ENCODE measurements at regions not wholly inside any gene's neighbourhood (a gene's known extent, or its start where the extent isn't known, plus 50 kb on each side); places are given as distances from the start of the nearest gene placed in this dataset.

- H2BK120ac ChIP-seq (ENCODE audit: low read depth, low read length, poor library complexity, severe bottlenecking): no peak overlapping the region
- no peaks in the 10 kb centered on the region for H3K79me2 ChIP-seq (ENCODE audit: insufficient read depth, low read length)
- H4K91ac ChIP-seq (ENCODE audit: insufficient read length, low read depth, low read length): no peak overlapping the region
- no peaks in the 10 kb centered on the region for H3K79me1 ChIP-seq (ENCODE audit: insufficient read depth, low read depth, low read length, poor library complexity, severe bottlenecking)
- no peaks in the 10 kb centered on the region for H3K27me3 Mint-ChIP-seq (ENCODE audit: low read depth)
- no peak overlapping the region for H2AK5ac ChIP-seq (ENCODE audit: insufficient read length, low read length)
- no peaks in the 10 kb centered on the region for H3K4me1 Mint-ChIP-seq
- no peaks in the 10 kb centered on the region for H3K4me1 ChIP-seq (ENCODE audit: insufficient read depth, low read length)
- H3K23ac ChIP-seq (ENCODE audit: insufficient read length, low read depth, low read length): no peak overlapping the region
- H3K36me3 Mint-ChIP-seq (ENCODE audit: insufficient read depth in 1 of 3, low read depth in 3 of 3): peaks cover 0 to 9% (median 0%) of the 10 kb centered on the region in 3 experiments; a peak in 3 of 7 replicates
- H3K18ac ChIP-seq (ENCODE audit: insufficient read length, low read depth, low read length): no peak overlapping the region
- no peaks in the 10 kb centered on the region for H4K20me1 ChIP-seq (ENCODE audit: control insufficient read depth, insufficient read depth, insufficient read length)
- no peak overlapping the region for H2BK15ac ChIP-seq (ENCODE audit: low read depth, low read length)
- DNase-seq: no peak
- no peak overlapping the region for H2BK20ac ChIP-seq (ENCODE audit: low read depth, low read length, poor library complexity, severe bottlenecking)
- no peak overlapping the region for H4K5ac ChIP-seq (ENCODE audit: insufficient read length, low read depth, low read length)
- H3K14ac ChIP-seq (ENCODE audit: insufficient read depth, low read length): no peak overlapping the region
- H3K27ac Mint-ChIP-seq: no peak overlapping the region
- no peak overlapping the region for H3K56ac ChIP-seq (ENCODE audit: insufficient read length, low read depth, low read length)
- no peaks in the 10 kb centered on the region for H3K23me2 ChIP-seq (ENCODE audit: insufficient read length, low read depth, low read length, poor library complexity, severe bottlenecking)
- H3K27ac ChIP-seq (ENCODE audit: insufficient read length, low read depth, low read length): no peak overlapping the region
- WGBS (ENCODE audit: extremely low coverage, insufficient read length, low lambda C conversion rate): no CpG with 5 or more reads among the region's 1 CpG
- no peaks in the 10 kb centered on the region for H3K27me3 ChIP-seq (ENCODE audit: insufficient read depth, low read length)
- H3T11ph ChIP-seq (ENCODE audit: low read length): no peak overlapping the region
- no peak overlapping the region for H3K4ac ChIP-seq (ENCODE audit: low read depth, low read length)
- H2BK5ac ChIP-seq (ENCODE audit: insufficient read length, low read length): no peak overlapping the region
- no peak overlapping the region for H3K4me2 ChIP-seq (ENCODE audit: insufficient read depth, insufficient read length, low read length)
- no peaks in the 10 kb centered on the region for H3K9me3 ChIP-seq (ENCODE audit: control insufficient read depth, low read depth, low read length)
- no peak for TF ChIP-seq CTCF (conservative IDR thresholded peaks at IDR 0.05)
- no peak overlapping the region for H4K8ac ChIP-seq (replicated peaks; ENCODE audit: insufficient read length, low read depth, low read length)
- peaks cover 0 to 2% of the 10 kb centered on the region in 2 experiments; a peak in 2 of 5 replicates for H3K9me3 Mint-ChIP-seq
- H3K9ac ChIP-seq (ENCODE audit: extremely low read depth, insufficient read length, low read length): no peak overlapping the region
- no peak overlapping the region for H2BK12ac ChIP-seq (ENCODE audit: insufficient read length, low read depth, low read length)
- H2AFZ ChIP-seq (ENCODE audit: low read length): no peak overlapping the region
- H3K4me3 Mint-ChIP-seq: no peak overlapping the region
These were observed 840.7 kb upstream of the EDIL3 start for GRCh38 chr5:85225388-85225787.

Measured in H9 (cell line).